HCT116 (cell line): ENCODE measurements at regions not wholly inside any gene's neighbourhood (a gene's known extent, or its start where the extent isn't known, plus 50 kb on each side); places are given as distances from the start of the nearest gene placed in this dataset.

Experiments used
- ATAC-seq: fragments of 200-7000 bp; cut with Tn5 transposase; 2 replicates; pipeline ENCODE4 v1.9.1; 2020; ENCODE audit warnings: mild to moderate bottlenecking, moderate library complexity
- BruUV-seq: library from RNA; stranded (reverse); fragments of 400-500 nt; replicated peaks from 2 replicates; lab custom pipeline; 2021; lab: Mats Ljungman, UMichigan
- CTCF ChIA-PET: fragments of 300-600 bp; sonication (Branson Sonifier 250); formaldehyde crosslinking; loops from one replicate; lab custom pipeline; 2021; ENCODE audit warnings: antibody characterized with exemption; lab: Charles Lee
- POLR2A ChIA-PET: fragments of 300-600, 350-600 bp; sonication (Branson Sonifier 250); formaldehyde crosslinking; loops from one replicate; lab custom pipeline; 2021; ENCODE audit warnings: antibody characterized with exemption; lab: Charles Lee
- RAD21 ChIA-PET, 2 experiments: fragments of 300-600 bp; sonication (Branson Sonifier 250); formaldehyde crosslinking; loops; one replicate each; lab custom pipeline; 2023; ENCODE audit warnings: low total read pairs in 2 of 2; ENCODE audit not compliant: uncharacterized antibody in 2 of 2, unreplicated experiment in 2 of 2, low non-redundant PET in 1 of 2; lab: Charles Lee
- DNase-seq: peaks from one replicate; pipeline ENCODE4 v3.0.0-alpha.2; 2010; ENCODE audit warnings: low read depth, low spot score
- H2AFZ ChIP-seq: fragments of 200-600 bp; shearing (Covaris generic), sonication (generic); 2 replicates; pipeline ENCODE4 v1.6.1; 2017; ENCODE audit warnings: low read depth, mixed run types, mixed read lengths, antibody characterized with exemption, low read length; ENCODE audit not compliant: poor library complexity, severe bottlenecking
- H3K27ac ChIP-seq: 2 replicates; pipeline ENCODE4 v1.5.1; 2012; ENCODE audit warnings: low read depth, low read length
- H3K27me3 ChIP-seq: fragments of 200-600 bp; sonication (generic); 2 replicates; pipeline ENCODE4 v1.6.1; 2016; ENCODE audit warnings: mixed run types, low read length, mixed read lengths; ENCODE audit not compliant: insufficient read depth
- H3K36me3 ChIP-seq, 2 experiments: fragments of 200-500 bp in 1 of 2; fragments of 200-600 bp in 1 of 2; sonication (Bioruptor generic) in 1 of 2; sonication (generic) in 1 of 2; 2 replicates each; pipeline versions ENCODE4 v1.5.1 to v1.6.1; 2014 to 2016; ENCODE audit warnings: low read length in 2 of 2, inconsistent platforms in 1 of 2, mixed read lengths in 1 of 2, mixed run types in 1 of 2; ENCODE audit not compliant: insufficient read depth in 2 of 2, control insufficient read depth in 1 of 2
- H3K4me1 ChIP-seq, 2 experiments: fragments of 200-600 bp in 1 of 2; sonication (generic) in 1 of 2; 2 replicates each; pipeline versions ENCODE4 v1.5.1 to v1.6.1; 2012 to 2017; ENCODE audit warnings: low read length in 2 of 2, inconsistent platforms in 1 of 2, mild to moderate bottlenecking in 1 of 2, mixed read lengths in 1 of 2, mixed run types in 1 of 2, moderate library complexity in 1 of 2; ENCODE audit not compliant: insufficient read depth in 2 of 2, control insufficient read depth in 1 of 2
- H3K4me2 ChIP-seq: fragments of 200-600 bp; sonication (generic); 2 replicates; pipeline ENCODE4 v1.6.1; 2017; ENCODE audit warnings: mixed run types, low read length, mixed read lengths
- H3K4me3 ChIP-seq, 2 experiments: fragments of 200-600 bp in 1 of 2; sonication (generic) in 1 of 2; replicated peaks in 1 of 2; 2 replicates each; pipeline ENCODE4 v1.5.1; 2011 to 2016; ENCODE audit warnings: low read length in 2 of 2, control low read depth in 1 of 2, low read depth in 1 of 2, mild to moderate bottlenecking in 1 of 2, mixed read lengths in 1 of 2, mixed run types in 1 of 2
- H3K79me2 ChIP-seq: fragments of 200-600 bp; sonication (generic); 2 replicates; pipeline ENCODE4 v1.6.1; 2017; ENCODE audit warnings: mild to moderate bottlenecking, mixed run types, low read length, moderate library complexity, mixed read lengths; ENCODE audit not compliant: insufficient read depth
- H3K9ac ChIP-seq: fragments of 200-600 bp; sonication (generic); 2 replicates; pipeline ENCODE4 v1.6.1; 2016; ENCODE audit warnings: low read length, mixed read lengths
- H3K9me2 ChIP-seq: fragments of 200-600 bp; sonication (generic), shearing (Covaris generic); 2 replicates; pipeline ENCODE4 v1.6.1; 2017; ENCODE audit warnings: mixed run types, mild to moderate bottlenecking, moderate library complexity; ENCODE audit not compliant: insufficient read depth
- H3K9me3 ChIP-seq, 2 experiments: fragments of 200-500 bp in 1 of 2; fragments of 200-600 bp in 1 of 2; sonication (Bioruptor generic) in 1 of 2; sonication (generic) in 1 of 2; 2 replicates each; pipeline ENCODE4 v1.6.1; 2014 to 2017; ENCODE audit warnings: low read length in 2 of 2, mixed read lengths in 2 of 2, inconsistent platforms in 1 of 2, low read depth in 1 of 2, mild to moderate bottlenecking in 1 of 2, mixed run types in 1 of 2, moderate library complexity in 1 of 2; ENCODE audit not compliant: control insufficient read depth in 1 of 2, insufficient read depth in 1 of 2
- H4K20me1 ChIP-seq: fragments of 200-600 bp; sonication (generic), shearing (Covaris generic); 2 replicates; pipeline ENCODE4 v1.6.1; 2017; ENCODE audit warnings: mixed run types, mild to moderate bottlenecking, moderate library complexity; ENCODE audit not compliant: insufficient read depth
- CEBPB ChIP-seq: IDR thresholded peaks from 2 replicates; pipeline ENCODE4 v1.6.1; 2012; ENCODE audit warnings: low read depth
- EGR1 ChIP-seq: IDR thresholded peaks from 2 replicates; pipeline ENCODE4 v1.6.1; 2012; ENCODE audit warnings: low read depth
- ELF1 ChIP-seq: IDR thresholded peaks from 2 replicates; pipeline ENCODE4 v1.6.1; 2012; ENCODE audit warnings: low read depth, borderline replicate concordance
- EZH2 ChIP-seq: fragments of 200-600 bp; sonication (generic); IDR thresholded peaks from 2 replicates; pipeline ENCODE4 v1.6.1; 2017; ENCODE audit warnings: antibody characterized with exemption, mixed run types
- EZH2phosphoT487 ChIP-seq: fragments of 200-600 bp; IDR thresholded peaks from 2 replicates; pipeline ENCODE4 v1.6.1; 2018; ENCODE audit warnings: antibody characterized with exemption, borderline replicate concordance
- FOSL1 ChIP-seq: IDR thresholded peaks from 2 replicates; pipeline ENCODE4 v1.6.1; 2012; ENCODE audit warnings: low read depth
- JUND ChIP-seq: IDR thresholded peaks from 2 replicates; pipeline ENCODE4 v1.6.1; 2012
- POLR2A ChIP-seq: IDR thresholded peaks from 2 replicates; pipeline ENCODE4 v1.7.0; 2011; ENCODE audit warnings: borderline replicate concordance; ENCODE audit not compliant: insufficient read depth, insufficient read length; ENCODE audit errors: extremely low read depth
- POLR2AphosphoS5 ChIP-seq: IDR thresholded peaks from 2 replicates; pipeline ENCODE4 v1.6.1; 2011; ENCODE audit warnings: mild to moderate bottlenecking, low read depth, low read length, moderate library complexity
- RAD21 ChIP-seq: IDR thresholded peaks from 2 replicates; pipeline ENCODE4 v1.6.1; 2012; ENCODE audit warnings: low read depth, mild to moderate bottlenecking
- SIN3A ChIP-seq: IDR thresholded peaks from 2 replicates; pipeline ENCODE4 v1.6.1; 2012; ENCODE audit warnings: low read depth
- SP1 ChIP-seq: IDR thresholded peaks from 2 replicates; pipeline ENCODE4 v1.6.1; 2012; ENCODE audit warnings: low read depth
- ZBTB33 ChIP-seq: IDR thresholded peaks from 2 replicates; pipeline ENCODE4 v1.6.1; 2011; ENCODE audit warnings: mild to moderate bottlenecking, low read length, moderate library complexity; ENCODE audit not compliant: insufficient replicate concordance; ENCODE audit errors: extremely low read depth
- ZNF274 ChIP-seq: fragments of 200-500 bp; sonication (Bioruptor generic); IDR thresholded peaks from 2 replicates; pipeline ENCODE4 v1.6.1; 2014; ENCODE audit warnings: mild to moderate bottlenecking, low read depth, low read length, inconsistent platforms
- intact Hi-C: fragments of 100-400 bp; cut with micrococcal nuclease; formaldehyde crosslinking; loops from 2 replicates; pipeline ENCODE4 v1.10.0; 2022
- TF ChIP-seq, protein P1 (sequence below): IDR thresholded peaks from 2 replicates; pipeline ENCODE4 v1.6.1; 2012
- TF ChIP-seq, protein P2 (sequence below): IDR thresholded peaks from 2 replicates; pipeline ENCODE4 v1.6.1; 2012; ENCODE audit warnings: low read depth
- TF ChIP-seq, protein P3 (sequence below), 3 experiments: fragments of 200-600 bp in 1 of 3; sonication (generic) in 1 of 3; IDR thresholded peaks in 2 of 3; conservative IDR thresholded peaks in 1 of 3; 2 replicates each; pipeline ENCODE4 v1.5.1; 2012 to 2017; ENCODE audit warnings: low read depth in 2 of 3, low read length in 2 of 3, antibody characterized with exemption in 1 of 3, borderline replicate concordance in 1 of 3, control low read depth in 1 of 3, mild to moderate bottlenecking in 1 of 3, mixed read lengths in 1 of 3, mixed run types in 1 of 3, moderate library complexity in 1 of 3; ENCODE audit not compliant: insufficient read depth in 1 of 3

GRCh38 chr14:71464840-71465239 is 467.4 kb upstream of the RGS6 start:
- DNase-seq (no peak), ATAC-seq (no peak)
- no peak overlapping the region for H3K9ac ChIP-seq
- POLR2A ChIA-PET, result no interaction called here
- no peaks in the 10 kb centered on the region for H3K36me3 ChIP-seq
- H3K9me2 ChIP-seq, result no peaks in the 10 kb centered on the region
- TF ChIP-seq POLR2A (no peak), JUND (no peak), ZNF274 (no peak), FOSL1 (no peak), POLR2AphosphoS5 (no peak), RAD21 (no peak), ZBTB33 (no peak), SP1 (no peak), CEBPB (no peak), ELF1 (no peak), EGR1 (no peak), SIN3A (no peak), EZH2 (no peak), EZH2phosphoT487 (no peak)
- TF ChIP-seq, protein P1, sequence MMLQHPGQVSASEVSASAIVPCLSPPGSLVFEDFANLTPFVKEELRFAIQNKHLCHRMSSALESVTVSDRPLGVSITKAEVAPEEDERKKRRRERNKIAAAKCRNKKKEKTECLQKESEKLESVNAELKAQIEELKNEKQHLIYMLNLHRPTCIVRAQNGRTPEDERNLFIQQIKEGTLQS, result no peak
- TF ChIP-seq, protein P2, sequence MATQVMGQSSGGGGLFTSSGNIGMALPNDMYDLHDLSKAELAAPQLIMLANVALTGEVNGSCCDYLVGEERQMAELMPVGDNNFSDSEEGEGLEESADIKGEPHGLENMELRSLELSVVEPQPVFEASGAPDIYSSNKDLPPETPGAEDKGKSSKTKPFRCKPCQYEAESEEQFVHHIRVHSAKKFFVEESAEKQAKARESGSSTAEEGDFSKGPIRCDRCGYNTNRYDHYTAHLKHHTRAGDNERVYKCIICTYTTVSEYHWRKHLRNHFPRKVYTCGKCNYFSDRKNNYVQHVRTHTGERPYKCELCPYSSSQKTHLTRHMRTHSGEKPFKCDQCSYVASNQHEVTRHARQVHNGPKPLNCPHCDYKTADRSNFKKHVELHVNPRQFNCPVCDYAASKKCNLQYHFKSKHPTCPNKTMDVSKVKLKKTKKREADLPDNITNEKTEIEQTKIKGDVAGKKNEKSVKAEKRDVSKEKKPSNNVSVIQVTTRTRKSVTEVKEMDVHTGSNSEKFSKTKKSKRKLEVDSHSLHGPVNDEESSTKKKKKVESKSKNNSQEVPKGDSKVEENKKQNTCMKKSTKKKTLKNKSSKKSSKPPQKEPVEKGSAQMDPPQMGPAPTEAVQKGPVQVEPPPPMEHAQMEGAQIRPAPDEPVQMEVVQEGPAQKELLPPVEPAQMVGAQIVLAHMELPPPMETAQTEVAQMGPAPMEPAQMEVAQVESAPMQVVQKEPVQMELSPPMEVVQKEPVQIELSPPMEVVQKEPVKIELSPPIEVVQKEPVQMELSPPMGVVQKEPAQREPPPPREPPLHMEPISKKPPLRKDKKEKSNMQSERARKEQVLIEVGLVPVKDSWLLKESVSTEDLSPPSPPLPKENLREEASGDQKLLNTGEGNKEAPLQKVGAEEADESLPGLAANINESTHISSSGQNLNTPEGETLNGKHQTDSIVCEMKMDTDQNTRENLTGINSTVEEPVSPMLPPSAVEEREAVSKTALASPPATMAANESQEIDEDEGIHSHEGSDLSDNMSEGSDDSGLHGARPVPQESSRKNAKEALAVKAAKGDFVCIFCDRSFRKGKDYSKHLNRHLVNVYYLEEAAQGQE, result no peak
- TF ChIP-seq, protein P3, sequence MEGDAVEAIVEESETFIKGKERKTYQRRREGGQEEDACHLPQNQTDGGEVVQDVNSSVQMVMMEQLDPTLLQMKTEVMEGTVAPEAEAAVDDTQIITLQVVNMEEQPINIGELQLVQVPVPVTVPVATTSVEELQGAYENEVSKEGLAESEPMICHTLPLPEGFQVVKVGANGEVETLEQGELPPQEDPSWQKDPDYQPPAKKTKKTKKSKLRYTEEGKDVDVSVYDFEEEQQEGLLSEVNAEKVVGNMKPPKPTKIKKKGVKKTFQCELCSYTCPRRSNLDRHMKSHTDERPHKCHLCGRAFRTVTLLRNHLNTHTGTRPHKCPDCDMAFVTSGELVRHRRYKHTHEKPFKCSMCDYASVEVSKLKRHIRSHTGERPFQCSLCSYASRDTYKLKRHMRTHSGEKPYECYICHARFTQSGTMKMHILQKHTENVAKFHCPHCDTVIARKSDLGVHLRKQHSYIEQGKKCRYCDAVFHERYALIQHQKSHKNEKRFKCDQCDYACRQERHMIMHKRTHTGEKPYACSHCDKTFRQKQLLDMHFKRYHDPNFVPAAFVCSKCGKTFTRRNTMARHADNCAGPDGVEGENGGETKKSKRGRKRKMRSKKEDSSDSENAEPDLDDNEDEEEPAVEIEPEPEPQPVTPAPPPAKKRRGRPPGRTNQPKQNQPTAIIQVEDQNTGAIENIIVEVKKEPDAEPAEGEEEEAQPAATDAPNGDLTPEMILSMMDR (IDR thresholded peaks at IDR 0.05 in 2 of 3, conservative IDR thresholded peaks at IDR 0.05 in 1 of 3; ENCODE audit: borderline replicate concordance in 1 of 3, insufficient read depth in 1 of 3, low read depth in 2 of 3, low read length in 2 of 3), result no peak
- TF ChIP-seq, all 23 proteins: peak for 0
- CTCF ChIA-PET, result no interaction called here
- no peak overlapping the region for H2AFZ ChIP-seq
- no peak overlapping the region for H3K27ac ChIP-seq
- H4K20me1 ChIP-seq, result no peaks in the 10 kb centered on the region
- no peaks in the 10 kb centered on the region for H3K4me1 ChIP-seq
- BruUV-seq, result no TSS peak
- no peak overlapping the region for H3K4me3 ChIP-seq
- no peaks in the 10 kb centered on the region for H3K79me2 ChIP-seq
- no peaks in the 10 kb centered on the region for H3K27me3 ChIP-seq
- H3K4me2 ChIP-seq, result no peak overlapping the region
- intact Hi-C loops, result no loop called here
- RAD21 ChIA-PET, result no interaction called here
- no peaks in the 10 kb centered on the region for H3K9me3 ChIP-seq
